ENCODE measurements at regions not wholly inside any gene's neighbourhood (a gene's known extent, or its start where the extent isn't known, plus 50 kb on each side); places are given as distances from the start of the nearest gene placed in this dataset.

GRCh38 chr11:103668859-103669258, 367.6 kb upstream of the DDI1 start:
- DNase-seq: no peak

- DNase-seq: no peak
Measured at GRCh38 chr11:103671143-103671651, 365.2 kb upstream of the DDI1 start.

GRCh38 chr11:103673773-103674172, 362.7 kb upstream of the DDI1 start:
- no peak for DNase-seq

GRCh38 chr11:103676413-103676812, 360.0 kb upstream of the DDI1 start:
- no peak for DNase-seq

- DNase-seq: no peak
Measured at GRCh38 chr11:103680826-103681225, 355.6 kb upstream of the DDI1 start.

- no peak for DNase-seq
Measured at GRCh38 chr11:103681855-103682254, 354.6 kb upstream of the DDI1 start.

GRCh38 chr11:103682318-103683184, 353.9 kb upstream of the DDI1 start:
- DNase-seq: peak; percentile 40 to 49

GRCh38 chr11:103683576-103683975, 352.9 kb upstream of the DDI1 start:
- DNase-seq: no peak

GRCh38 chr11:103688924-103689323, 347.5 kb upstream of the DDI1 start:
- DNase-seq: no peak

- DNase-seq: no peak
Measured at GRCh38 chr11:103690356-103690755, 346.1 kb upstream of the DDI1 start.

- DNase-seq: no peak
Measured at GRCh38 chr11:103696123-103696522, 340.3 kb upstream of the DDI1 start.

GRCh38 chr11:103699216-103699615, 337.2 kb upstream of the DDI1 start:
- no peak for DNase-seq

- no peak for DNase-seq
Measured at GRCh38 chr11:103699656-103700055, 336.8 kb upstream of the DDI1 start.

GRCh38 chr11:103700622-103701021, 335.8 kb upstream of the DDI1 start:
- no peak for DNase-seq

GRCh38 chr11:103703437-103703836, 333.0 kb upstream of the DDI1 start:
- no peak for DNase-seq

GRCh38 chr11:103703954-103704353, 332.5 kb upstream of the DDI1 start:
- no peak for DNase-seq

- no peak for DNase-seq
Measured at GRCh38 chr11:103705642-103706041, 330.8 kb upstream of the DDI1 start.

- DNase-seq: no peak
Measured at GRCh38 chr11:103709371-103709770, 327.1 kb upstream of the DDI1 start.

GRCh38 chr11:103714246-103714645, 322.2 kb upstream of the DDI1 start:
- no peak for DNase-seq

GRCh38 chr11:103716363-103716762, 320.1 kb upstream of the DDI1 start:
- DNase-seq: no peak

GRCh38 chr11:103727262-103727661, 309.2 kb upstream of the DDI1 start:
- DNase-seq: no peak

- DNase-seq: no peak
Measured at GRCh38 chr11:103729617-103730016, 306.8 kb upstream of the DDI1 start.

GRCh38 chr11:103730131-103730940, 306.1 kb upstream of the DDI1 start:
- DNase-seq: no peak

- no peak for DNase-seq
Measured at GRCh38 chr11:103731670-103732069, 304.8 kb upstream of the DDI1 start.
